Esophagus squamous epithelium (tissue), 5 donors: ENCODE measurements at regions not wholly inside any gene's neighbourhood (a gene's known extent, or its start where the extent isn't known, plus 50 kb on each side); places are given as distances from the start of the nearest gene placed in this dataset.

ENCODE experiments used
- DNase-seq: peaks from one replicate; lab custom pipeline; 2025; lab: John Stamatoyannopoulos, UW
- H3K27ac ChIP-seq, 4 donors: fragments of 200-600 bp; sonication (generic); one replicate each; pipeline ENCODE4 v1.5.1; 2016 to 2019; ENCODE audit warnings: mild to moderate bottlenecking in 1 of 4
- H3K27me3 ChIP-seq, 4 donors: fragments of 200-600 bp; sonication (generic); 1 replicate in 3 of 4; 2 replicates in 1 of 4; pipeline versions ENCODE4 v1.5.1 to v1.6.0; 2017 to 2021; ENCODE audit warnings: antibody characterized with exemption in 1 of 4
- H3K36me3 ChIP-seq, 3 donors: fragments of 200-600 bp; sonication (generic); one replicate each; pipeline ENCODE4 v1.5.1; 2016 to 2019
- H3K4me1 ChIP-seq, 3 donors: fragments of 200-600 bp; sonication (generic); one replicate each; pipeline ENCODE4 v1.5.1; 2017 to 2019
- H3K4me3 ChIP-seq, 4 donors: fragments of 200-600 bp; sonication (generic); 1 replicate in 3 of 4; 2 replicates in 1 of 4; pipeline ENCODE4 v1.5.1; 2016 to 2019; ENCODE audit warnings: mild to moderate bottlenecking in 2 of 4, moderate library complexity in 1 of 4
- H3K9me3 ChIP-seq, 3 donors: fragments of 200-600 bp; sonication (generic); one replicate each; pipeline ENCODE4 v1.5.1; 2016 to 2019
- CTCF ChIP-seq, 6 experiments: fragments of 450-650 bp in 4 of 6; fragments of 200-600 bp in 2 of 6; sonication (generic) in 2 of 6; IDR thresholded peaks; one replicate each; pipeline ENCODE4 v1.5.1; 2016 to 2019; ENCODE audit warnings: antibody characterized with exemption in 6 of 6, mild to moderate bottlenecking in 4 of 6, moderate library complexity in 4 of 6
- POLR2A ChIP-seq, 4 donors: fragments of 450-650 bp; IDR thresholded peaks; one replicate each; pipeline ENCODE4 v1.6.1; 2017; ENCODE audit warnings: antibody characterized with exemption in 4 of 4, mild to moderate bottlenecking in 4 of 4, moderate library complexity in 3 of 4
- WGBS, 2 donors: methylation state at CpG; one replicate each; pipeline ENCODE4 v1.1.5; 2018; 5-methylcytosine and 5-hydroxymethylcytosine counted together
- intact Hi-C: fragments of 100-400 bp; cut with DNase I; formaldehyde crosslinking; loops from one replicate; pipeline ENCODE4 v1.15.0; 2022
- donor health status: DM: yes; HTN: yes; CAD: no.

- TF ChIP-seq POLR2A (IDR thresholded peaks at IDR 0.05) (no peak), CTCF (IDR thresholded peaks at IDR 0.05) (no peak)
- no peaks in the 10 kb centered on the region for H3K36me3 ChIP-seq
- no peak for DNase-seq
- intact Hi-C loops = no loop called here
- H3K9me3 ChIP-seq = no peaks in the 10 kb centered on the region
- H3K4me1 ChIP-seq = peaks cover 0 to 6% (median 0%) of the 10 kb centered on the region in 3 donors
- H3K27ac ChIP-seq = no peak overlapping the region
- 52 to 75% methylated on average over 6 to 7 of the region's 7 CpGs for WGBS, 2 donors
- peaks cover 0 to 7% (median 0%) of the 10 kb centered on the region in 4 donors for H3K27me3 ChIP-seq
- H3K4me3 ChIP-seq = no peak overlapping the region
Observed at GRCh38 chr10:78584681-78585080, 484.1 kb upstream of the ZMIZ1 start.

- 88% methylated on average over 4 of the region's 4 CpGs for WGBS, 2 donors
- H3K4me3 ChIP-seq = no peak overlapping the region
- H3K4me1 ChIP-seq = peaks cover 0 to 6% (median 0%) of the 10 kb centered on the region in 3 donors
- no peak for DNase-seq
- H3K9me3 ChIP-seq = no peaks in the 10 kb centered on the region
- intact Hi-C loops = no loop called here
- peaks cover 0 to 7% (median 0%) of the 10 kb centered on the region in 4 donors for H3K27me3 ChIP-seq
- H3K36me3 ChIP-seq = no peaks in the 10 kb centered on the region
- no peak overlapping the region for H3K27ac ChIP-seq
- TF ChIP-seq POLR2A (IDR thresholded peaks at IDR 0.05) (no peak), CTCF (IDR thresholded peaks at IDR 0.05) (no peak)
Observed at GRCh38 chr10:78585952-78586351, 482.8 kb upstream of the ZMIZ1 start.

- peak overlapping the region in 2 of 4 donors; percentile 57 to 59 for H3K27ac ChIP-seq
- peaks cover 0 to 6% (median 0%) of the 10 kb centered on the region in 3 donors for H3K4me1 ChIP-seq
- WGBS, 2 donors = 64 to 67% methylated on average over 9 of the region's 9 CpGs
- intact Hi-C loops = no loop called here
- H3K4me3 ChIP-seq = no peak overlapping the region
- peaks cover 0 to 7% (median 0%) of the 10 kb centered on the region in 4 donors for H3K27me3 ChIP-seq
- H3K9me3 ChIP-seq = no peaks in the 10 kb centered on the region
- DNase-seq = no peak
- H3K36me3 ChIP-seq = no peaks in the 10 kb centered on the region
- no peak for TF ChIP-seq POLR2A (IDR thresholded peaks at IDR 0.05)
- no peak for TF ChIP-seq CTCF (IDR thresholded peaks at IDR 0.05)
Observed at GRCh38 chr10:78588194-78588811, 480.5 kb upstream of the ZMIZ1 start.

- H3K27ac ChIP-seq = no peak overlapping the region
- peaks cover 0 to 6% (median 0%) of the 10 kb centered on the region in 3 donors for H3K4me1 ChIP-seq
- no peaks in the 10 kb centered on the region for H3K36me3 ChIP-seq
- no peak for DNase-seq
- no peak overlapping the region for H3K4me3 ChIP-seq
- TF ChIP-seq POLR2A (IDR thresholded peaks at IDR 0.05) (no peak), CTCF (IDR thresholded peaks at IDR 0.05) (no peak)
- 61 to 70% methylated on average over 3 of the region's 3 CpGs for WGBS, 2 donors
- H3K27me3 ChIP-seq = peaks cover 0 to 2% (median 0%) of the 10 kb centered on the region in 4 donors
- intact Hi-C loops = no loop called here
- H3K9me3 ChIP-seq = no peaks in the 10 kb centered on the region
Observed at GRCh38 chr10:78589687-78590086, 479.1 kb upstream of the ZMIZ1 start.

- Histone ChIP-seq H3K27ac (no peak overlapping the region), H3K4me1 (peaks cover 0 to 6% (median 0%) of the 10 kb centered on the region in 3 donors), H3K4me3 (no peak overlapping the region), H3K9me3 (no peaks in the 10 kb centered on the region), H3K36me3 (no peaks in the 10 kb centered on the region), H3K27me3 (no peaks in the 10 kb centered on the region)
- TF ChIP-seq POLR2A (IDR thresholded peaks at IDR 0.05) (no peak), CTCF (IDR thresholded peaks at IDR 0.05) (no peak)
- 86 to 92% methylated on average over 2 of the region's 2 CpGs for WGBS, 2 donors
- intact Hi-C loops = no loop called here
- DNase-seq = no peak
Observed at GRCh38 chr10:78591066-78591465, 477.7 kb upstream of the ZMIZ1 start.
